ENCODE measurements at regions not wholly inside any gene's neighbourhood (a gene's known extent, or its start where the extent isn't known, plus 50 kb on each side); places are given as distances from the start of the nearest gene placed in this dataset.

DNA sequence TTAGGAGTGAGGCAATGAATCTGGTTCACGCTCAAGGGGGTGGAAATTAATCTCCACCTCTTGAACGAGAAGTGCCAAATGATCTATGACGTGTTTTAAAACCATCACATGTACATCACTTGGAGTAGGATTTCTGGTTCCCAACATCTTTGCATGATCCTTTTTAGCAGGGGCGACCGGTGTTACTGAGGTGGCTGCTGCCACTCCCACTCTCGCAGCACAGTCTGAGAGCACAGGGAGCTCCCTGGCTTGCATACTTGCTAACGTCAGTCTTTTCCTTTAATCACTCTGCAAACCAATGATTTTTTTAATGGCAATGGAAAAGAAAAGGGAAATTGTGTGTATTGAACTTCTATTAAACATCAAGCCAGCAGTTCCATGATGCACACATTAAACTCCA lies 624.4 kb downstream of the IRX1 start:
- no peak for DNase-seq
- no peak overlapping the region for H3K56ac ChIP-seq (ENCODE audit: insufficient read length, low read depth, low read length)
- Mint-ChIP-seq H3K27ac (no peak overlapping the region), H3K4me1 (peaks cover 6% of the 10 kb centered on the region in 2 experiments; a peak in 3 of 4 replicates), H3K4me3 (no peak overlapping the region), H3K9me3 (peaks cover 1 to 2% of the 10 kb centered on the region in 2 experiments; a peak in 2 of 5 replicates), H3K27me3 (ENCODE audit: low read depth) (peaks cover 15% of the 10 kb centered on the region), H3K36me3 (ENCODE audit: insufficient read depth in 1 of 3, low read depth in 3 of 3) (peaks cover 0 to 2% (median 0%) of the 10 kb centered on the region in 3 experiments; a peak in 2 of 7 replicates)
- no peaks in the 10 kb centered on the region for H4K20me1 ChIP-seq (ENCODE audit: control insufficient read depth, insufficient read depth, insufficient read length)
- H2AFZ ChIP-seq (ENCODE audit: low read length), result no peak overlapping the region
- H3K18ac ChIP-seq (ENCODE audit: insufficient read length, low read depth, low read length), result no peak overlapping the region
- no peak overlapping the region for H4K5ac ChIP-seq (ENCODE audit: insufficient read length, low read depth, low read length)
- no peaks in the 10 kb centered on the region for H3K79me1 ChIP-seq (ENCODE audit: insufficient read depth, low read depth, low read length, poor library complexity, severe bottlenecking)
- no peak overlapping the region for H2BK20ac ChIP-seq (ENCODE audit: low read depth, low read length, poor library complexity, severe bottlenecking)
- no peak overlapping the region for H3K27ac ChIP-seq (ENCODE audit: insufficient read length, low read depth, low read length)
- no peak overlapping the region for H2AK5ac ChIP-seq (ENCODE audit: insufficient read length, low read length)
- TF ChIP-seq, protein P1, sequence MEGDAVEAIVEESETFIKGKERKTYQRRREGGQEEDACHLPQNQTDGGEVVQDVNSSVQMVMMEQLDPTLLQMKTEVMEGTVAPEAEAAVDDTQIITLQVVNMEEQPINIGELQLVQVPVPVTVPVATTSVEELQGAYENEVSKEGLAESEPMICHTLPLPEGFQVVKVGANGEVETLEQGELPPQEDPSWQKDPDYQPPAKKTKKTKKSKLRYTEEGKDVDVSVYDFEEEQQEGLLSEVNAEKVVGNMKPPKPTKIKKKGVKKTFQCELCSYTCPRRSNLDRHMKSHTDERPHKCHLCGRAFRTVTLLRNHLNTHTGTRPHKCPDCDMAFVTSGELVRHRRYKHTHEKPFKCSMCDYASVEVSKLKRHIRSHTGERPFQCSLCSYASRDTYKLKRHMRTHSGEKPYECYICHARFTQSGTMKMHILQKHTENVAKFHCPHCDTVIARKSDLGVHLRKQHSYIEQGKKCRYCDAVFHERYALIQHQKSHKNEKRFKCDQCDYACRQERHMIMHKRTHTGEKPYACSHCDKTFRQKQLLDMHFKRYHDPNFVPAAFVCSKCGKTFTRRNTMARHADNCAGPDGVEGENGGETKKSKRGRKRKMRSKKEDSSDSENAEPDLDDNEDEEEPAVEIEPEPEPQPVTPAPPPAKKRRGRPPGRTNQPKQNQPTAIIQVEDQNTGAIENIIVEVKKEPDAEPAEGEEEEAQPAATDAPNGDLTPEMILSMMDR (conservative IDR thresholded peaks at IDR 0.05), result no peak
- H3K4ac ChIP-seq (ENCODE audit: low read depth, low read length), result no peak overlapping the region
- H4K8ac ChIP-seq (replicated peaks; ENCODE audit: insufficient read length, low read depth, low read length), result no peak overlapping the region
- no peak overlapping the region for H4K91ac ChIP-seq (ENCODE audit: insufficient read length, low read depth, low read length)
- H3K27me3 ChIP-seq (ENCODE audit: insufficient read depth, low read length), result no peaks in the 10 kb centered on the region
- WGBS (ENCODE audit: extremely low coverage, insufficient read length, low lambda C conversion rate), result no CpG with 5 or more reads among the region's 7 CpGs
- H3K4me1 ChIP-seq (ENCODE audit: insufficient read depth, low read length), result 0 out of 2 replicates have a peak, but pooled peaks cover 1% of the 10 kb centered on the region
- H3K9me3 ChIP-seq (ENCODE audit: control insufficient read depth, low read depth, low read length), result no peaks in the 10 kb centered on the region
- no peak overlapping the region for H3K4me2 ChIP-seq (ENCODE audit: insufficient read depth, insufficient read length, low read length)
- no peak overlapping the region for H2BK15ac ChIP-seq (ENCODE audit: low read depth, low read length)
- H3K23me2 ChIP-seq (ENCODE audit: insufficient read length, low read depth, low read length, poor library complexity, severe bottlenecking), result no peaks in the 10 kb centered on the region
- H3K9ac ChIP-seq (ENCODE audit: extremely low read depth, insufficient read length, low read length), result no peak overlapping the region
- H2BK12ac ChIP-seq (ENCODE audit: insufficient read length, low read depth, low read length), result no peak overlapping the region
- H2BK120ac ChIP-seq (ENCODE audit: low read depth, low read length, poor library complexity, severe bottlenecking), result no peak overlapping the region
- H3T11ph ChIP-seq (ENCODE audit: low read length), result no peak overlapping the region
- no peak overlapping the region for H3K23ac ChIP-seq (ENCODE audit: insufficient read length, low read depth, low read length)
- H3K79me2 ChIP-seq (ENCODE audit: insufficient read depth, low read length), result no peaks in the 10 kb centered on the region
- H2BK5ac ChIP-seq (ENCODE audit: insufficient read length, low read length), result no peak overlapping the region
- H3K14ac ChIP-seq (ENCODE audit: insufficient read depth, low read length), result no peak overlapping the region

Measured in H9 (cell line).